ENCODE measurements at regions not wholly inside any gene's neighbourhood (a gene's known extent, or its start where the extent isn't known, plus 50 kb on each side); places are given as distances from the start of the nearest gene placed in this dataset.

- intact Hi-C loops (cut with DNase I; ENCODE audit: low total_unique reads) = no loop called here
- Histone ChIP-seq H3K27ac (no peak overlapping the region), H3K9me3 (no peaks in the 10 kb centered on the region), H3K36me3 (no peaks in the 10 kb centered on the region), H3K4me3 (no peak overlapping the region), H3K4me1 (no peaks in the 10 kb centered on the region), H3K27me3 (no peaks in the 10 kb centered on the region)
- DNase-seq = no peak
- TF ChIP-seq POLR2A (IDR thresholded peaks at IDR 0.05) = no peak
- TF ChIP-seq CTCF (IDR thresholded peaks at IDR 0.05) = no peak
These were observed 91.4 kb downstream of the SUDS3 start for GRCh38 chr12:118467641-118468305.

- Histone ChIP-seq H3K27me3 (no peaks in the 10 kb centered on the region), H3K9me3 (no peaks in the 10 kb centered on the region), H3K4me1 (no peaks in the 10 kb centered on the region), H3K36me3 (no peaks in the 10 kb centered on the region), H3K27ac (no peak overlapping the region), H3K4me3 (no peak overlapping the region)
- no peak for TF ChIP-seq POLR2A (IDR thresholded peaks at IDR 0.05)
- TF ChIP-seq CTCF (IDR thresholded peaks at IDR 0.05) = no peak
- intact Hi-C loops (cut with DNase I; ENCODE audit: low total_unique reads) = no loop called here
- no peak for DNase-seq
These were observed 96.6 kb downstream of the SUDS3 start for GRCh38 chr12:118472940-118473339.

DNA sequence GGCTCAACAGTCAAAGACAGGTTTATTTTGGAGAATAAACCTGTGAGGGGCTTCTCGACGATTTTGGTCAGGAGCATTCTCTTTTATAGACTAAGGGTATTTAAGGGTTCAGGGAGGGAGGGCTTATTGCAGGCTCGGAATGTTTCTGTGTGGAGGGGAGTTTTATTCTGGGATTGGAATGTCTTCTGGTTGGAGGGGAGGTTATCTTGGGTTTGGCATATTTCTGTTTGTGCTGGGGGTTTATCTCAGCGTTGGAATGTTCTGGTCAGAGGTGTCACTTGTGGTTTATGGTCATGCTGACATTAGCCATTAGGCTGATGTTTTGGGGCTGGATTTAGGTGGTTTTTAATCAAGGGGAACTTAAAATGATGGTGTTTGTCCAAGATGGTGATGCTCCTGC is 103.9 kb downstream of the SUDS3 start:
- TF ChIP-seq CTCF (IDR thresholded peaks at IDR 0.05) (no peak), POLR2A (IDR thresholded peaks at IDR 0.05) (no peak)
- Histone ChIP-seq H3K4me1 (no peaks in the 10 kb centered on the region), H3K27me3 (no peaks in the 10 kb centered on the region), H3K36me3 (no peaks in the 10 kb centered on the region), H3K27ac (no peak overlapping the region), H3K9me3 (no peaks in the 10 kb centered on the region), H3K4me3 (no peak overlapping the region)
- DNase-seq = no peak
- intact Hi-C loops (cut with DNase I; ENCODE audit: low total_unique reads) = no loop called here

DNA sequence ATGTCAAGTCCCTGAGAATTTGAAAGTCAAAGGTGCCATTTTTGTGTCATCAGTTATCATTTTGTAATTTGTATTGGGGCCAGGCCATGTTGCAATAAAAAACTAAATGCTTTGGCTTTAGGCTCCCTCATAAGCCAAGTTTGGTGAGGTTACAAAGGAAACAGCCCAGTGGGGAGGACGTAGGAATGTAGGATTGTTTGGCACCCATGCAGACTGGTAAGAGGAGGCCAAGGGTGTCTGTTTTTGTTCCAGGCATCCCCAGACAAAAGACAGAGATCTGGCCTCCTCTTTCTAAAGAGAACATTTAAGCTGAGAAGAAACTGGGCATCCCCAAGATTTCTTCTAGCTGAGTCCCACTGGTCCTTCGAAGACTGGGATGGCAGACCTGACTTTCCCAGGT is 111.7 kb downstream of the SUDS3 start:
- H3K9me3 ChIP-seq = no peaks in the 10 kb centered on the region
- no peak for TF ChIP-seq CTCF (IDR thresholded peaks at IDR 0.05)
- no peak for TF ChIP-seq POLR2A (IDR thresholded peaks at IDR 0.05)
- H3K4me3 ChIP-seq = no peak overlapping the region
- H3K36me3 ChIP-seq = no peaks in the 10 kb centered on the region
- intact Hi-C loops (cut with DNase I; ENCODE audit: low total_unique reads) = no loop called here
- no peaks in the 10 kb centered on the region for H3K4me1 ChIP-seq
- no peaks in the 10 kb centered on the region for H3K27me3 ChIP-seq
- DNase-seq = no peak
- no peak overlapping the region for H3K27ac ChIP-seq

DNA sequence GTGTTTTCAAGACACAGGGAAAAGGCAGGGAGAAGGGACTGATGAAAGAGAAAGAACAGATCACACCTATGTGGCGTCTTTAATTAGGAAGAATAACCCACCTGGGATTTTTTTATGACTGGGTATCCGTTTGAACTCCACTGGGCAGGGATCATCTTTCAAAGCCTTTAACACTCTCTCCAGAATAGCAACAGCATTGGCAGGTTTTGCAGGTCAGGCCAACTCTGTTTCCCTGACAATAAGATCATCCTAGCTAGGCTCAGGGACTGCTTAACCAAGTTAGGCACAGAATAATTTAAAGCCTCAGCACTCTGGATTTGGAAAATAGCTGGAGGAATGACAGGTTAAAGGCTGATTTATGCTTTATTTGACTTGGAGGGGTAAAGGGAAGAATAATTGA is 117.6 kb downstream of the SUDS3 start:
- H3K27ac ChIP-seq = no peak overlapping the region
- DNase-seq = no peak
- no peaks in the 10 kb centered on the region for H3K9me3 ChIP-seq
- TF ChIP-seq POLR2A (IDR thresholded peaks at IDR 0.05) (no peak), CTCF (IDR thresholded peaks at IDR 0.05) (no peak)
- intact Hi-C loops (cut with DNase I; ENCODE audit: low total_unique reads) = no loop called here
- H3K27me3 ChIP-seq = no peaks in the 10 kb centered on the region
- no peaks in the 10 kb centered on the region for H3K36me3 ChIP-seq
- H3K4me3 ChIP-seq = no peak overlapping the region
- H3K4me1 ChIP-seq = no peaks in the 10 kb centered on the region

Measured in uterus (tissue), 3 donors.